ENCODE measurements at regions not wholly inside any gene's neighbourhood (a gene's known extent, or its start where the extent isn't known, plus 50 kb on each side); places are given as distances from the start of the nearest gene placed in this dataset.

DNA sequence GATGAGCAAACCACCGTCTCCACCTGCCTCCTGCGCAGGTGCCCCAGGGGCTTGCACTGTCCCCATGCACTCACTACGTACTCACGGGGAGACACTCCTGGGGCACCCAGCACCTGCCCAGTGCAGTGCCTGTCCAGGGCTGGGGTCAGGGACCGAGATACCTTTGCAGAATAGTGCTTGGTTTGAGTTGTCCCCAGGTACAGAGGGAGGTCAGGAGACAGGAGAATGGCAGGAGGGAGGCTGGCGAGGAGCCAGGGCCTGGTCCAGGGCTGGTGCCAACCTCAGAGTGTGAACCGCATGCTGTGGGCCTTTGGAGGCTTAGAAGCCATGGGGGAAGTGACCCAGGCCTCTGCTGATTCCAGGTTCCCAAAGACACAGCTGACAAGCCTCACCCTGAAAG lies 110.1 kb upstream of the GPR26 start:
- DNase-seq (ENCODE audit: extremely low read depth, low read depth), result no peak
- H3K4me3 ChIP-seq (replicated peaks; ENCODE audit: low read depth, low read length), result no peak overlapping the region
- TF ChIP-seq CTCF (IDR thresholded peaks at IDR 0.05; ENCODE audit: low read depth, low read length, missing control alignments), result no peak

DNA sequence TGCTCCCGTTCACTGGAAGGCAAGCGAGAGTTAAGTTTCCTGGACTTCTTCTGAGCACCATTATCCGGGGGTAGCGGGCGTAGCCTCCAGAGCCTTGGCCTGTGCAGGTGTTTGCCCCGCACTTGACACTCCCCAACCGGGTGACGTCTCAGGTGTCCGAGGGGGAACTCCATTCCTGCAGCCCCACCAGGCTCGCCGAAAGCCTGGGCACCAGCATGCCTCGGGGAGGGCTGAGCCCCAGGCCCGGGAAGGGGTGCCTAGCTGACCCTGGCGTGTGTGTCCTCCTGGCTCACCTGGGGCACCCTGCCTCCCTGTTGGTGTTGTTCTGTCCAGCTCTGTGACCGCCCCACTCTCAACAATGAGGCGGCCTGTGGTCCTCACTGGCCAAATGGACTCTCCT lies 109.4 kb upstream of the GPR26 start:
- TF ChIP-seq CTCF (IDR thresholded peaks at IDR 0.05; ENCODE audit: low read depth, low read length, missing control alignments), result no peak
- DNase-seq (ENCODE audit: extremely low read depth, low read depth), result no peak
- no peak overlapping the region for H3K4me3 ChIP-seq (replicated peaks; ENCODE audit: low read depth, low read length)

DNA sequence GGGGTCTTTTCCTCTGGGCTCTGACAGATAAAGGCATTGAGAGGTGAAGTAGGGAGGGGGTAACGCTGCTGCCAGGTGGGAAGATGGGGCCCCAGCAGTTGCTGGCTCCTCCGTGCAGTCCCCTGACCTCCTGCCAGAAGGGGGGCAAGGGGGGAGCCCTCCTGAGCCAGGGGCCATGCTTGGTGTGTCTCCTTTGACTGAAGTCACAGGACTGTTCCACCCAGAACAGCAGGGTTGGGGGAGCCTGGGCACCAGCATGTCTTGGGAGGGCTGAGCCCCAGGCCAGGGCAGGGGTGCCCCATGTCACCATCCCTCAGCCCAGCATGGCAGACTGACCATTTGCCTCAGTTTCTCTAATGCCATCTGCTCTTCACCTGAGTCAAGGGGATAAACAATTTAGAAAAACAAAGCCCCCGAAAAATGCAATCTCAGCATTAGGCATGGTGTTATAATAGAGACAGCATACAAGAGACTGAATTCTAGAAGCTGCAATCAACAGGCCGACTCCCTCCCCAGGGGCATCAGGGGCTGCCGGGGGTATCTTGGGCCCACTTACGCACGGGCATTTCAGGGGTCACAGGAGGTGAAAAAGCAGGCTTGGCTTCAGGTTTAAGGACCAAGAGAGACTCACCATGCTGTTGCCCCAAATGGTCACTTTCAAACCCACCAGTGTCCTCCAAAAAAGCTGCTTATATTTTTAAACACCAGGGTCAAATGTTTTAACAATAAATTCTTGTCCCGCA lies 108.6 kb upstream of the GPR26 start:
- no peak for TF ChIP-seq CTCF (IDR thresholded peaks at IDR 0.05; ENCODE audit: low read depth, low read length, missing control alignments)
- DNase-seq (ENCODE audit: extremely low read depth, low read depth), result no peak
- H3K4me3 ChIP-seq (replicated peaks; ENCODE audit: low read depth, low read length), result no peak overlapping the region

- no peak for TF ChIP-seq CTCF (IDR thresholded peaks at IDR 0.05; ENCODE audit: low read depth, low read length, missing control alignments)
- DNase-seq (ENCODE audit: extremely low read depth, low read depth), result no peak
- no peak overlapping the region for H3K4me3 ChIP-seq (replicated peaks; ENCODE audit: low read depth, low read length)
Measured at GRCh38 chr10:123558651-123559050, 107.5 kb upstream of the GPR26 start.

DNA sequence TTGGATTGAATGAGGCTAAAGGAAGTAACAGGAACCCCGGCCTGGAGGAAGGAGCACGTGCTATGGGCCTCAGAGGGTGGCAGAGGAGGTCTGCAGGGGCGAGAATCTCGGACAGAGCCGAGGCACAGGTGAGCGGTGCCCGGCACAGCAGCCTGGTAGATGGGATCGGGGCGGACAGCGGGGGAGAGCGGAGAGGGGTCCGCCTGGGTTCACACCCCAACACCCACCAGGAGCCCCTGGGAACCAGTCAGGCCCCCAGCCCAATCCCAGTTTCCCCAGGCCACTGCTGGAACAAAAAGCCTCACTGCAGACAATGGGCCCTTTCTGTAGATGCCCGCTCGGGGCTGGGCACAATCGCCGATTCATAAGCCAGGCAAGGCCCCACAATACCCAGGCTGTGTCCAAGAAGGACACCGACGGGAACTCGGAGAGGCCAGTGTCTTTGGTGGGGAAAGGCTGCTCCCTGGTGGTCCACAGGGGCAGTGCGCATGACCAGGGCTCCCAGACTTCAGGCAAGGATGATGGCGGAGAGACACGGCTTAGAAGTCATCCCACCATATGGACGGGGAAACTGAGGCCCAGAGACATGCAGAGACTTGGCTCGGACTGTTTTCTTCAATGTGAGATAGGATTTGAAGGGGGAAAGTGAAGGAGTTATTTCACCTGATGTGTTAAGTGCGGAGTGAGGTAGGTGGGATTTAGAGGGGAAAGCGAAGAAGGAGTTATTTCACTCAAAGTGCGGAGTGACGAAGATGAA lies 106.9 kb upstream of the GPR26 start:
- peak; percentile 22 for DNase-seq (ENCODE audit: extremely low read depth, low read depth)
- H3K4me3 ChIP-seq (replicated peaks; ENCODE audit: low read depth, low read length), result no peak overlapping the region
- TF ChIP-seq CTCF (IDR thresholded peaks at IDR 0.05; ENCODE audit: low read depth, low read length, missing control alignments), result peak; percentile 98

DNA sequence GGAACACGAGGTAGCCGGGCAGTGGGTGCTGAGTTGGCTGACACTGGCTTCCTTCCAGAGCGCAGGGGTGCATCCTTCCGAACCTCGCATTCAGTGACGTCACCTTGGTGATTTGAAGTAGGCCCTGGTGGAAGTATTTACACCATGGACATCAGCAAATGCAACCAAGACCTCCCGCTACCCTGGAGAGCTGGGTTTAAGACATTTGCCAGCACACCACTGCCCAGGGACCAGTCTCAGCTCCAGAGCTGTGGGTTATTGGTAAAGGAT lies 106.4 kb upstream of the GPR26 start:
- no peak for DNase-seq (ENCODE audit: extremely low read depth, low read depth)
- TF ChIP-seq CTCF (IDR thresholded peaks at IDR 0.05; ENCODE audit: low read depth, low read length, missing control alignments), result no peak
- H3K4me3 ChIP-seq (replicated peaks; ENCODE audit: low read depth, low read length), result no peak overlapping the region

Measured in HFF-Myc (cell line).